COLO829 (cell line): ENCODE measurements at regions not wholly inside any gene's neighbourhood (a gene's known extent, or its start where the extent isn't known, plus 50 kb on each side); places are given as distances from the start of the nearest gene placed in this dataset.

Experiments
- DNase-seq: peaks from one replicate; pipeline ENCODE4 v3.0.0; 2012; ENCODE audit warnings: low spot score

GRCh38 chr4:114177628-114178027 lies 198.2 kb upstream of the ARSJ start:
- no peak for DNase-seq

- DNase-seq = no peak
Observed at GRCh38 chr4:114178392-114178791, 198.9 kb upstream of the ARSJ start.

DNA sequence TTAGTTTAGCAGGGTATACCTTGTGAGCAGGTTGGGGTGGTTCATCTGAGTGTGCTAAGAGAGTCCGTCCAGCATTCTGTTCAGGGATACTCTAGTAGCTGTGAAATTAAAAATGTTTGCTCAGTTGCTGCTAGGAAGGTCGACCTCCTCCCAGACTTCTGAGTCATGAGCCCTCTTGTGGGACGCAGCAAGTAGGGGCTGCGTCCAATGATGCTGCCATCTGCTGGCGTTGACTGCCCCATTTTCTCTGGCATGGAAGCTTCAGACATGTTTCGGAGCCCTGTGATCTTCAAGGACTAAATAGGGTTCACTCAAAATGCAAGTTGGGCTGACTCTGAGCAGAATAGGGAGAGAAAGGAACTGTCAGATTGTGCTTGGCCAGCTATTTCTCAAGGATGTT lies 201.0 kb upstream of the ARSJ start:
- DNase-seq = peak; percentile 30

GRCh38 chr4:114184901-114185300 lies 205.5 kb upstream of the ARSJ start:
- no peak for DNase-seq

DNA sequence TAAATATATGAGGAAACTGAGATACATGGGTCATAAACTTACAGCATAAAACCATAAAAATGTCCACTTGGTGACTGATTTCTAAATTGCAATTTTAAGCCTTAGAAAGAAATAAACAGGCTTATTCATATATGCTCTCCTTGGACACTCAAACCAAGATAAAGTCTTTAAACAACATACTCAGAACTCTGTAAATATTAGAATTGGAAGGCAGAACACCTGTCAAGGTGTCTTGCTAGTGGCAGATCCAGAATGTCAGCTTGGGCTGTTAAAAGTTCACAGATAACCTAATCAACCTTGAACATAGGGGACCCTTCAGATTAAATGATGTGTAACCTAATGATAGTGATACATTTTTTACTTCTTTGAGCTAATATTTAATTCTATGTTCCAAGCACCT lies 208.1 kb upstream of the ARSJ start:
- DNase-seq = no peak

- no peak for DNase-seq
Observed at GRCh38 chr4:114191496-114191895, 212.0 kb upstream of the ARSJ start.

DNA sequence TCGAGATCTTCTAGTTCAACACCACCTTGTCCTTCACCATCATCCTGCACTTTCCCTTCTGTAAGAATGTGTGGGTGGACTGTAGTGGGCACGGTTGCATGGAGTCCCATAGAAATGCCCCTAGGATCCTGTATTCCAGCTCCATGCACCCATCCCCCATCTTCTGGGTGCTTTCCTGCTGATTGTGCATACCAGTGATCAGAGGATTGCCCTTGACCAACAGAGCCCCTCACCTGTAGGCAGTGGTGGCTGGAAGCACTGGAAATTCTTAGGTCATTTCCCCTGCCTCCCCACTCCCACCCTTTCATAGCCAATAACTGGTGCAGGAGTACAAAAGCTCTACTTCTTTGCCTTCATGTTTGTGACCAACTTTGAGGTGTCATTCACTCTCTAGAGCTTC lies 213.4 kb upstream of the ARSJ start:
- no peak for DNase-seq

GRCh38 chr4:114193624-114194399 lies 214.4 kb upstream of the ARSJ start:
- DNase-seq = no peak

DNA sequence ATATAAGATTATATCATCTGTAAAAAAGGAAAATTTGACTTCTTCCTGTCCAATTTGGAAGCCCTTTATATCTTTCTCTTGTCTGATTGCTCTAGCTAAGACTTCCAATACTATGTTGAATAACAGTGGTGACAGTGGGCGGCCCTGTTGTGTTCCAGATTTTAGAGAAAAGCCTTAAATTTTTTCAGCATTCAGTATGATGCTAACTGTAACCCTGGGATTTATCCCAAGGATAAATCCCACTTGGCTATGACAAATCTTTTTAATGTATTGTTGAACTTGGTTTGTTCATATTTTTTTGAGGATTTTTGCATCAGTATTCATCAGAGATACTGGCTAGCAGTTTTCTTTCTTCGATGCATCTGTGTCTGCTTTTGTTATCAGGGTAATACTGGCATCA lies 217.2 kb upstream of the ARSJ start:
- no peak for DNase-seq

- DNase-seq = no peak
Observed at GRCh38 chr4:114200026-114200425, 220.6 kb upstream of the ARSJ start.

- no peak for DNase-seq
Observed at GRCh38 chr4:114205261-114205660, 225.8 kb upstream of the ARSJ start.

- no peak for DNase-seq
Observed at GRCh38 chr4:114208574-114209151, 229.2 kb upstream of the ARSJ start.

DNA sequence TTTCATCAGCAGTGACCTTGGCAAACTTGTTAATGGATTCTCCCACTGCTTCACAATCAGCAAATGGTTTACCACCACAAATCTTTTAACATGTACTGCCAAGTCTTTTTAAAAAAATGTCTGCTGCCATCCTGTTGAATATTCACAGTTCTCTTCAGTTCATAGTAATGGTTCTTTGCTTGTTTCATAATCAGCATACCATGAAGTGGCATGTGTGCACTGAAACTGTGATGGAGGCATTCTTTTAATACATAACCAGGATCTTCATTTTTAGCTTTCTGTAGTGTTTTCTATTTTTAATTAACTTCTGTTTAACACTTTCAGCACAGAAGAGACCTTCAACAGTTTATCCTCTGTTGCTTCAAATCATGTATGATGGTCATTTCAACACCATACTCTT lies 230.1 kb upstream of the ARSJ start:
- DNase-seq = no peak

GRCh38 chr4:114211556-114211955 lies 232.1 kb upstream of the ARSJ start:
- DNase-seq = no peak

DNA sequence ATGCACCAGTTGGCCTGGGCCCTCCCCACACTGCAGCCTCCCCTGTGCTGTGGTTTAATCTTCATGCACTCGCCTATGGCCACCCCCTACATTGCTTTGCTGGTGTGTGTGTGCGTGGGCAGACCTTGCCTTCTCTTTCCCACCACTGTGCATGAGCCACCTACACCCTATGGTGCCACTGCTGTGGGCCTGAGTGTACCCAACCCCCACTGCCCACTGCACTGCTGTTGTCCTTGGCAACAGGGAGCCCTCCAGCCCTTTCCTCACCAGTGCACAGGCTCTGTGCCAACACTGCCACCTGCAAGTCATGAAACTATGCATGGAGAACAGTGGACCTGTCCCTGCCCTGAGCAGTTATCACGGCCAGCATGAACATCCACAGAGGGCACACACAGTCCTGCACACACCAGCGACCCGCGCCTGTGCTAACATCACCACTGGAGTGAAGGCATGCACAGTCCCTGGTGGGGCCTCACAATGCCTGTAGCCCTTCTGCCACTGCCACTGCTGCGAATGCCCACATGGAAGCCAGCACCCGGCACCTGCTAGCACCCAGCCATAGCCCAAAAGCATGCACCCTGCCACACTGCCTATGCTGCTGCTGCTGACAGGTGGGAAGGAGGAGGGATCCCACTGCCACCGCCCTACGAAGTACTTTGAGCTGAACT lies 237.8 kb upstream of the ARSJ start:
- DNase-seq = no peak

DNA sequence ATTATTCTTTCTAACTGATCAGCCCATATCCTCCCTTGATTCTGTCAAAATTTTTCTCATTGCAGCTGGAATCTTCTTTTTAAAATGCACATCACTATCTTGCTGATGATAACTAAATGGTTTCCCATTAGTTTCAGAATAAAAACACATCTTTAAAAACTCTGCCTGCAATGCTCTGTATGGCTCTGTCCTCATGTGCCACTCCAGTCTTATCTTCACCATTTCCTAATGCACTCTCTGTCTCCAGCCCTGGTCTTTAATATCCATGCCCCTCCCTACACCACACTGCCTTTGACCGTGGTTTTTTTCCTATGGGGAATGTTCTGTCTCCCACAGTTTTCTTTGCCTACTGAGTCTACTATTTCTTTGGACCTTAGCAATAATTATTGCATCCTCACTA lies 244.1 kb upstream of the ARSJ start:
- DNase-seq = no peak

DNA sequence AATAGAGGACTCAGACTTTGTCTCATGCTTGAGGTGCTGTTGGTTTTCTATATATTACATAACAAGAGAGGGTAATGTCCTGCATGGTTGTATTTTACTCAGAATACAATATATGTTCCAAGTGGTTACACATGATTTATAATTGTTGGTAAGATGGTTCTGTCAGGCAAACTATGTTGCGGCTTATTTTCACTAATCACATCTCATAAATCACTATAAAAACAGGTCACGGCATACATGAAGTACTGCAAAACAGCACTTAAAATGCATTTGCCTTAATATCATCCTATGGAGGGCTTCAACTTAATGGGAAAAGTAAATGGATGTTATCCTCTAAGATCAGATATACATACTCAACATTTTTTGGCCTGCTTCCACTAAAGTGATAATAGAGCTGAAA lies 246.0 kb upstream of the ARSJ start:
- no peak for DNase-seq

DNA sequence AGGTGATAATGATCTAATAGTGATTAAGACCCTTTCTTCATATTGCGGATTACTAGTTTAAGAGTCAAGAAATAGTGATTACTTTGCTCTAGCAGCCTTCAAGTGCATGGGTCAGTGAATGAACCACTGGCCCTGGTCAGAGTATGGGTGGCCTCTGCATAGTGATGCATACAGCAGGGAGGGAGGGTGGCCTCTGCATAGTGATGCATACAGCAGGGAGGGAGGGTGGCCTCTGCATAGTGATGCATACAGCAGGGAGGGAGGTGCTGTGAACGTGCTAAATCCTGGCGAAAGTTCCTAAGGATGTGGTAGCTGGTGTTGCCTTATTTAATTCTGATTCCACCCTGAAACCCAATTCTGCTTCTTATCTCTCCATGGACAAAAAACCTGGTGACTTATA lies 246.7 kb upstream of the ARSJ start:
- DNase-seq = no peak

DNA sequence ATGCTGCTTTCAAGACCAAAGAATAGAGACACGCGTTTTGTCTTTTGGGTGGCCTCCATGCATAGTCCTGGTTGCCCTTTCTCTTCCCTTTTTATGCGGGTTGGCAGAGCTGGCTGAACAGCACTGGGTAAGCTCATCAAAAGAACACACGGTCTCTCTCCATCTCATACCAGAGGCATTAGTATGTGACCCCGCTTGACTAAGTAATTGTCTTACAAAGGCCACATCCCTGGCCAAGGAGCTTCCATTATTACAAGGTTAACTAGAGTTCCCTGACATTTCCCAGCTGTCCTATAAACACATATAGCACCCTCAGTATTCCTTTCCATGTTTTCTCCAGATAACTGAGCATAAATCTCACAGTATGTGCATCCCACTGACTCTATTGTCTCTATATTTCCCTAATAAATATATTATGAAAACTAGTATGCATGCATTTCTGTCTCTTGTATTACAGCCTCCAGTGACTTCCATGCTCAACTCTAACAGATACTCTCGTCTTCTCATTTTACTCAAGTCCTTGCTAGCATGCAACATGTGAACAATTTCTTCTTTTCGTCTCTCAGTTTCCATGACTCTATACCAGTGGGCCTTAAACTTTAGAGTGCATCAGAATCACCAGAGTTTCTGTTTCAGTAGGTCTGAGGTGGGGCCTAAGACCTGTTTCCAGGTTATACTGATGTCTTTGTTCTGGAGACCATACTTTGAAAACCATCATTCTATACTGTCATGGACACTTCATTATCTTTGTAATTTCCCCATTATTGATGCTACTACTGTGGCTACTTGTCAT lies 247.7 kb upstream of the ARSJ start:
- no peak for DNase-seq

GRCh38 chr4:114229706-114230105 lies 250.3 kb upstream of the ARSJ start:
- no peak for DNase-seq

DNA sequence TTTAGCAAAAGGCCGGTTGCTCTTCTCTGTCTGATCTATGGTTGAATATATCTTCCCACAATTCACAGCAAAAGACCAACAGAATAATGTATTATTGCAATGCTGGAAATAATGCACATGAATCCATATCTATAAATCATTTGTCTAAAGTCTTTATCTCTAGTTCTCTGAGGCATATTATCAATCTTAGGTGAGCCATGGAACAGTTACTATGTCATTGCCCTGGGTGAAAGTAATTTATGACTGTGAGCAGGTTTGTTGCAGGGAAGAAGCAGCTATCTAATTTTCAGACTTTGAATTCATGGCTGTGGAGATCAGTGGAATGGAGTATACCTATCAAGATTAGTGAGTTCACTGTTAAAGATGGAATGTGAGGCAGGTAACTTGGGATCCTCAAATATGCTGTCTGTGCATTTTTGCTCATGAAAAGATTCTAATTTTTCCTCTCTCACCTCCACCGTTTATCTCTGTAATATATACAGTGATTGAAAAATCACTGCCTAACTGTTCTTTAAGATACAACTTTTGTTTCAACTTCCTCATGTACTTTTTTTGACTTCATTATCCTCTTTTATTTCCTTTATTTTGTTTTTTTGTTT lies 256.8 kb upstream of the ARSJ start:
- no peak for DNase-seq

- no peak for DNase-seq
Observed at GRCh38 chr4:114237997-114238396, 258.6 kb upstream of the ARSJ start.
